HG02938 (cell line): ENCODE measurements at regions not wholly inside any gene's neighbourhood (a gene's known extent, or its start where the extent isn't known, plus 50 kb on each side); places are given as distances from the start of the nearest gene placed in this dataset.
A peak's percentile ranks its signal among the peaks of the same experiment; 100 is the strongest.
"Not testable (repeated sequence)": the region's sequence is repeated elsewhere in the genome, so short reads cannot be mapped to it uniquely, and the experiment has no call there.

Experiments
- ATAC-seq: cut with Tn5 transposase; IDR thresholded peaks from one replicate; pipeline ENCODE4 v1.9.1; 2021; ENCODE audit warnings: mild to moderate bottlenecking, moderate library complexity; ENCODE audit not compliant: unreplicated experiment

DNA sequence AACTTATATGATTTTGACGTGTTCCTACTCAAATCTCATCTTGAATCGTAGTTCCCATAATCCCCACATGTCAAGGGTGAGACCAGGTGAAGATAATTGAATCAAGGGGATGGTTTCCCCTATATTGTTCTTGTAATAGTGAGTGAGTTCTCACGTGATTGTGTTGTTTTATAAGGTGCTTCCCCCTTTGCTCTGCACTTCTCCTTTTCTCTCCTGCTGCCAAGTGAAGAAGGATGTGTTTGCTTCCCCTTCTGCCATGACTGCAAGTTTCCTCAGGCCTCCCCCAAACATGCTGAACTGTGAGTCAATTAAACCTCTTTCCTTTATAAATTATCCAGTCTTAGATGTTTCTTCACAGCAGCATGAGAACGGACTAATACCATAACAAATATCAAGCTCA is 83.2 kb downstream of the MANEA start:
- ATAC-seq, result no peak

GRCh38 chr6:95670011-95670463 is 92.7 kb downstream of the MANEA start:
- no peak for ATAC-seq

DNA sequence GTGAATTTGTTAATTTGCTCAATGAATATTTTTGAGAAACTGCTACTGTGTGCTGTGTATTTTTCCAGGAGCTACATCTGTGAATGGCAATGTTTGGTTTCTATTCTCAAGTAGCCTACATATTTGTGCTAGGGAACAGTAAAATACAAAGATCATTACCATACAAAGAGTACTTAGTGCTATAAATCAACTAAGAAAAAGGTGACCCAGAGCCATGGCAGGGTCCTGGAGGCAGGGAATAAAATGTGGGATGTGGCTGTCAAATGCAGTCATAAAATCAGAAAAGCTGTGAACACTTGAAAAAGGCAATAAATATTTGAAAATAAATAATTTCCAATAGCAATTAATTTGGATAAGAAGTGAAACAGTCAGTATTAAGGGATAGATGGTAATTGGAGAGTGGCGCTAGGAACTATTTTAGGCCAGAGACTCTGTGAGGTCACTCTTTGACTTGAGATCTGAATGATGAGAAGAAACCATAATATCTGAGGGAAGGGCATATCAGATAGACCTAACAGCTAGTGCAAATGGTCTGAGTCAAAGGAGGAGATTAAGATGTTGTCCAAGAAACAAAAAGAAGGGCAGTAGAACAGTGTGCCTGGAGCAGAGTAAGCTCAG is 98.8 kb downstream of the MANEA start:
- ATAC-seq, result no peak

GRCh38 chr6:95679981-95680380 is 102.6 kb downstream of the MANEA start:
- no peak for ATAC-seq

GRCh38 chr6:95681736-95682135 is 104.4 kb downstream of the MANEA start:
- ATAC-seq, result no peak

- no peak for ATAC-seq
Observed at GRCh38 chr6:95682476-95682875, 105.1 kb downstream of the MANEA start.

DNA sequence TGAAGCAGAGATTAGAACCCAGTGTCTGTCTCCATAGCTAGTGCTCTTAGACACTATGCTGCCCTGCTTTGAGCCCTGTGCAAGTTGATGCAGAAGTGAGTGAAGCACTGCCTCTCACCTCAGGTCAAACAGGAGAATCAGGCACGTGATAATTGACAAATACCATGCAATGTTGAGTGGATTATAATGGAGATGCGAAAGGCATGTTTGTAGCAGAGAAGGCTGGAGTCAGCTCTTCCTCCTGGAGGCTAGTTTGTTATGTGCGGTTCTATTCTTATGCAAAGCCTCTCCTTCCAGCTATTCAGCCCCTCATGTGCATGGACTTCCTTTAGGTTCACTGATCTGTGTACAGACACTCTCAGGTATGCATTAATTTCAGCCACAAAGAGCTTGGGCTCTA is 108.5 kb downstream of the MANEA start:
- ATAC-seq, result no peak

DNA sequence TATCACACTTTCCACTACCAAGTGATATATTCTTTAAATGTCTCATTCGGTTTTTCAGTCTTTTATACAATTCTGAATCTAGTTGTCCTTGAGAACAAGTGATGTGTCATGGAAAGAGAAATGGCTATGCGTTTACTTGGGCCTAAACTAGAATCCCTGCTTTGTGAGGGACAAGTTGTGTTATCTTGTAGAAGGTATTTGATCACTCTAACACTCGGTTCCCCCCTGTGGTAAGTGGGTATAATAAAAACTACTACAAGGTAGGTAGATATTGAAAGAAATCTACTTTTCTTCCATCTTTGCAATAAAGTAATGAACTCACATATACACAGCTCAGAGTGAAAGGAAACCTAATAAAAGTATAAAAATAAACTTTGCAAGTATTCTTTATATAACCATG is 108.9 kb downstream of the MANEA start:
- no peak for ATAC-seq

- no peak for ATAC-seq
Observed at GRCh38 chr6:95686895-95687294, 109.6 kb downstream of the MANEA start.

DNA sequence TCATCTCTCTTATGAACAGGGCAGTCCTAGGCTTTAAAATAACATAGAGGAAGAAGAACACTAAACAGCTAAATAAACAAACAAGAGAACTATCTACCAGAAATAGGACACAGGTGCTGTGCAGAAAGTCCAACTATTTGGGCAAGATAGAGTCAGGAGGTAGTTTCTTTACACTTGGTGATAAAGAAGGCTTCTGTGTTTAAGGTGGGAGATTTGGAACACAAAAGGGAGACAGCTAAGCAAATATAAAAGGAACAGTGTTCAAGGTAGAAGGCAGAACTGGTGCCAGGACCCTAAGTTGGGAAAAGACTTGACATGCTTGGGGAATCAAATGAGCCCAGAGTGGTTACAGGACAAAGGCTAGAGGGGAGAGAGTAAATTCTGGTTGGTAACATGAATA is 110.5 kb downstream of the MANEA start:
- no peak for ATAC-seq

DNA sequence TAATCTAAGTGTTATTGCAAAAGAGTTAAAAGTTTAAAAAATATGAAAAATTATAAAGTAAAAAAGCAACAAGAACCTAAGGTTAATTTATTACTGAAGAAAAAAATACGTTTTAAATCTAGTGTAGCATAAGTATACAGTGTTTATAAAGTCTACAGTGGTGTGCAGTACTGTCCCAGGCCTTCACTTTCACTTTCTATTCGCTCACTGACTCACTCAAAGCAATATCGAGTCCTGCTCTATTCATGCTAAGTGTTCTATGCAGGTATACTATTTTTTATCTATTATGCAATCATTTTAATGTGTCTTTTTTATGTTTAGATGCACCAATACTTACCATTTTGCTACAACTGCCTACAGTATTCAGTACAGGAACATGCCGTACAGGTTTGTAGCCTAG is 113.0 kb downstream of the MANEA start:
- peak; percentile 74 for ATAC-seq

GRCh38 chr6:95693108-95693507 is 115.8 kb downstream of the MANEA start:
- ATAC-seq, result no peak

GRCh38 chr6:95698271-95698670 is 120.9 kb downstream of the MANEA start:
- ATAC-seq, result no peak

DNA sequence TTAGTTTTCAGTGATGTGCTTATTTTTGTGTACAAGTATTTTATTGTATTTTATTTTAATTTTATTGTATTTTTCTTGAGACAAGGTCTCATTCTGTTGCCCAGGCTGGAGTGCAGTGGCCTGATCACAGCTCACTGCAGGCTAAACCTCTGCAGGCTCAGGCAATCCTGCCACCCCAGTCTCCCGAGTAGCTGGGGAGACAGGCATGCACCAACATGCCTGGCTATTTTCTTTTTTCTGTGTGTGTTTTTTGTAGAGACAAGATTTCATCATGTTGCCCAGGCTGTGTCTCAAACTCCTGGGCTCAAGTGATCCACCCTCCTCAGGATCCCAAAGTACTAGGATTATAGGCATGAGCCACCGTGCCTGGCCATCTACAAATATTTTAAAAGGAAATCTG is 146.3 kb downstream of the MANEA start:
- no peak for ATAC-seq

DNA sequence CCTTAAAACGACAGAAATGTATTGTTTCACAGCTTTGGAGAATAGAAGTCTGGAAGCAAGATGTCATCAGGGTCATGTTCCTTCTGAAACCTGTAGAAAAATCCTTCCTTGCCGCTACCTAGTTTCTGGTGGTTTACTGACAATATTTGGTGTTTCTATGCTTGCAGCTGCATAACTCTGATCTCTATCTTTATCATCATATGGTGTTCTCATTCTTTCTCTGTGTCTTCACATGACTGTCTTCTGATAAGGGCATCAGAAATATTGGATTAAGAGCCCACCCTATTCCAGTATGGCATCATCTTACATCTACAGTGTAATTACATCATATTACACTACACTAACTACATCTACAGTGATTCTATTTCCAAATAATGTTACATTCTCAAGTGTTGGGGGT is 148.0 kb downstream of the MANEA start:
- no peak for ATAC-seq

DNA sequence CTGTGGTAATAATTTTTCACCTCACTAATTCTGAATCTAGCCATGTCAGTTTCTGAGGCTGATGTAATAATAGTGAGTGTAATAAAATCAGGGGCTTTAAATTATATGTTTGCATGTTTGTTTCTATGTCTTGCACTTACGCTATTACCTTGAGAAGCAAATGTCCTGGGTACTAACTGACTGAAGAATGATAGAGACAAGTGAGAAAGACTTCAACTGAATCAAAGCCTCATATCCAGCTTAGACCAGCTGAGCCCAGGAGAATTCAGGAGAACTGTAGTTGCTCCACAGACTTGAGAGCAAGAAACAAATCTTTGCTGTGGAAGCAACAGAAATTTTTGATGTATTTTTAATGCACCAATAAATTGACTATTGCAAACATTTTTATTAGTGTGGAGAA is 162.8 kb downstream of the MANEA start:
- no peak for ATAC-seq

GRCh38 chr6:95741045-95741444 is 163.7 kb downstream of the MANEA start:
- no peak for ATAC-seq

DNA sequence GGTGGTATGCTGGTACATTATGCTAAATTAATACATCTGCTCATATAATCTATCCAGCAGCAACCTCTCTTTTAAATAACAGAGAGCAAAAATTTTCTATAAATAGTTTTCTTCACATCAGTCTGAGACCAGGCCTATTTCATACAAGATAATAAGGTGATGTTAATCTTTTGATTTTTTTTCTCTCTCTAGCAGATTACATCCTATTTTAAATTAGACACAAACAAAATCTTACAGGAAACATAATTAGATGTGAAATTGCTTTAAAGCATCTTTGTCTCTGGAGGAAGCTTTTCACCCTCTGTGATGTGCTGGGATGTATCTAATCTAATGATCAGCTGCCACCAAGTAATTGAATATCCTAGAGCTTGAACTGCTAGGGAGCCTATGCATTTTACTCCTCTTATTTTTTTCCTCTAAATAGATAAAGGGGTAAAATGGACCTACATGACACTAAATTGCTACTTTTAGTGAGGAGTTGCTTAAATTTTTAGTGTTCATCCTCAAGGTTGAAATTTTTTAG is 165.5 kb downstream of the MANEA start:
- no peak for ATAC-seq

GRCh38 chr6:95743591-95743990 is 166.3 kb downstream of the MANEA start:
- no peak for ATAC-seq

GRCh38 chr6:95758236-95759069 is 181.1 kb downstream of the MANEA start:
- not testable (repeated sequence) for ATAC-seq

DNA sequence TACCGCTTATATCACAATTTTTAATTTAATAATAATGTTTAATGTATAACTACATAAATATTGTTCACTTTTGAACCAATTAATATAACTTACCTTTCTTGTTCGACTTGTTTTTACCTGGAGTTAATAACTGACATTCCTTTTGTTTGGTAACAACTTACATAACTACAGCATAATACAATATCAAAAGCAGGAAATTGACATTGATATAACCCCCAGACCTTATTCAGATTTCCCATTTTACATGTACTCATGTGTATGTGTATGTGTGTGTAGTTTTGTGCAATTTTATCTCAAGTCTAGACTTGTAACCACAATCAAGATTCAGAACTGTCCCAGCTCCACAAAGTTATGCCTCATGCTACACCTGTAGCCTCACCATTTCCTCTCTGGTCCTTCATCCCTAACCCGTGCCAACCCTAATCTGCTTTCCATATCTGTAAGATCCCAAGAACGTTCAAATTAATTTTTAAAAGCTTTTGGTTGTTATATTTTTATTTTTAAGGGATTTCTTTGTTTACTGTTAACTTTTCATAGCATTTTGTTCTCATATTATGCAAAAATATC is 190.6 kb downstream of the MANEA start:
- no peak for ATAC-seq

- no peak for ATAC-seq
Observed at GRCh38 chr6:95768539-95768938, 191.2 kb downstream of the MANEA start.
